Gastroesophageal sphincter (tissue), 4 donors: ENCODE measurements at regions not wholly inside any gene's neighbourhood (a gene's known extent, or its start where the extent isn't known, plus 50 kb on each side); places are given as distances from the start of the nearest gene placed in this dataset.

Experiments used
- ATAC-seq: fragments of 150-250 bp; one replicate; pipeline ENCODE4 v1.9.1; 2016; ENCODE audit warnings: mild to moderate bottlenecking, moderate library complexity
- H3K27ac ChIP-seq, 4 donors: fragments of 200-600 bp; sonication (generic) in 3 of 4; 1 replicate in 3 of 4; 2 replicates in 1 of 4; pipeline ENCODE4 v1.5.1; 2016 to 2019
- H3K27me3 ChIP-seq: fragments of 200-600 bp; sonication (generic); one replicate; pipeline ENCODE4 v1.5.1; 2019
- H3K36me3 ChIP-seq, 2 donors: fragments of 200-600 bp; sonication (generic); one replicate each; pipeline ENCODE4 v1.5.1; 2019; ENCODE audit warnings: control low read depth in 1 of 2
- H3K4me1 ChIP-seq, 3 donors: fragments of 200-600 bp; sonication (generic); 1 replicate in 2 of 3; 2 replicates in 1 of 3; pipeline ENCODE4 v1.5.1; 2016 to 2019; ENCODE audit warnings: control low read depth in 2 of 3
- H3K4me3 ChIP-seq, 2 donors: fragments of 200-600 bp; sonication (generic); one replicate each; pipeline ENCODE4 v1.5.1; 2019; ENCODE audit warnings: mild to moderate bottlenecking in 1 of 2, moderate library complexity in 1 of 2
- H3K9me3 ChIP-seq, 3 donors: fragments of 200-600 bp; sonication (generic); one replicate each; pipeline ENCODE4 v1.5.1; 2017 to 2019; ENCODE audit warnings: control low read depth in 2 of 3
- CTCF ChIP-seq, 4 experiments: fragments of 200-600 bp in 2 of 4; fragments of 450-650 bp in 2 of 4; sonication (generic) in 1 of 4; IDR thresholded peaks; one replicate each; pipeline ENCODE4 v1.5.1; 2017 to 2019; ENCODE audit warnings: antibody characterized with exemption in 4 of 4, mild to moderate bottlenecking in 2 of 4, moderate library complexity in 2 of 4
- EP300 ChIP-seq: sonication (generic); formaldehyde crosslinking; IDR thresholded peaks from one replicate; pipeline ENCODE4 v1.6.1; 2017; ENCODE audit warnings: antibody characterized with exemption, mild to moderate bottlenecking
- POLR2A ChIP-seq, 2 donors: fragments of 450-650 bp; IDR thresholded peaks; one replicate each; pipeline ENCODE4 v1.6.1; 2017; ENCODE audit warnings: antibody characterized with exemption in 2 of 2, mild to moderate bottlenecking in 2 of 2, moderate library complexity in 1 of 2
- POLR2AphosphoS5 ChIP-seq: sonication (generic); formaldehyde crosslinking; IDR thresholded peaks from one replicate; pipeline ENCODE4 v1.6.1; 2017; ENCODE audit warnings: antibody characterized with exemption
- WGBS, 2 donors: methylation state at CpG; one replicate each; pipeline ENCODE4 v1.1.5; 2018; ENCODE audit warnings: low coverage in 1 of 2; 5-methylcytosine and 5-hydroxymethylcytosine counted together

- Histone ChIP-seq H3K4me1 (peaks cover 0 to 9% (median 0%) of the 10 kb centered on the region in 3 donors), H3K9me3 (no peaks in the 10 kb centered on the region), H3K27me3 (peaks cover 53% of the 10 kb centered on the region), H3K36me3 (no peaks in the 10 kb centered on the region), H3K27ac (no peak overlapping the region), H3K4me3 (no peak overlapping the region)
- TF ChIP-seq POLR2A (IDR thresholded peaks at IDR 0.05) (no peak), EP300 (no peak), CTCF (IDR thresholded peaks at IDR 0.05) (no peak), POLR2AphosphoS5 (no peak)
- ATAC-seq = no peak
- WGBS, 2 donors = 65 to 68% methylated on average over 2 to 4 of the region's 12 CpGs
Observed at GRCh38 chr11:120061036-120061760, 76.7 kb downstream of the TRIM29 start.

- no peak for ATAC-seq
- Histone ChIP-seq H3K4me3 (no peak overlapping the region), H3K27me3 (peaks cover 46% of the 10 kb centered on the region), H3K9me3 (no peaks in the 10 kb centered on the region), H3K27ac (no peak overlapping the region), H3K4me1 (peaks cover 0 to 9% (median 0%) of the 10 kb centered on the region in 3 donors), H3K36me3 (no peaks in the 10 kb centered on the region)
- TF ChIP-seq POLR2A (IDR thresholded peaks at IDR 0.05) (no peak), CTCF (IDR thresholded peaks at IDR 0.05) (no peak), POLR2AphosphoS5 (no peak), EP300 (no peak)
- 77 to 88% methylated on average over 3 to 5 of the region's 7 CpGs for WGBS, 2 donors
Observed at GRCh38 chr11:120060512-120060911, 77.4 kb downstream of the TRIM29 start.

GRCh38 chr11:120058931-120059330 lies 79.0 kb downstream of the TRIM29 start:
- peaks cover 0 to 9% (median 0%) of the 10 kb centered on the region in 3 donors for H3K4me1 ChIP-seq
- TF ChIP-seq EP300 (no peak), POLR2AphosphoS5 (no peak), CTCF (IDR thresholded peaks at IDR 0.05) (no peak), POLR2A (IDR thresholded peaks at IDR 0.05) (no peak)
- H3K36me3 ChIP-seq = no peaks in the 10 kb centered on the region
- no peak overlapping the region for H3K4me3 ChIP-seq
- H3K27ac ChIP-seq = no peak overlapping the region
- no peak for ATAC-seq
- 100% methylated on average over 3 of the region's 4 CpGs; no CpG with 5 or more reads in 1 of the 2 donors for WGBS, 2 donors
- peaks cover 47% of the 10 kb centered on the region for H3K27me3 ChIP-seq
- no peaks in the 10 kb centered on the region for H3K9me3 ChIP-seq

- H3K27ac ChIP-seq = no peak overlapping the region
- ATAC-seq = no peak
- 37 to 86% methylated on average over 2 to 5 of the region's 18 CpGs for WGBS, 2 donors
Observed at GRCh38 chr11:120057595-120058581, 80.0 kb downstream of the TRIM29 start.

More at GRCh38 chr11:120057595-120058581, 80.0 kb downstream of the TRIM29 start:
- H3K4me3 ChIP-seq = no peak overlapping the region
- H3K4me1 ChIP-seq = peaks cover 0 to 9% (median 0%) of the 10 kb centered on the region in 3 donors
- H3K36me3 ChIP-seq = no peaks in the 10 kb centered on the region
- no peak for TF ChIP-seq POLR2AphosphoS5
- no peak for TF ChIP-seq EP300
- no peak for TF ChIP-seq CTCF (IDR thresholded peaks at IDR 0.05)
- no peak for TF ChIP-seq POLR2A (IDR thresholded peaks at IDR 0.05)
- peaks cover 40% of the 10 kb centered on the region for H3K27me3 ChIP-seq
- peaks cover 0 to 1% (median 0%) of the 10 kb centered on the region in 3 donors for H3K9me3 ChIP-seq
